ENCODE measurements at regions not wholly inside any gene's neighbourhood (a gene's known extent, or its start where the extent isn't known, plus 50 kb on each side); places are given as distances from the start of the nearest gene placed in this dataset.

DNA sequence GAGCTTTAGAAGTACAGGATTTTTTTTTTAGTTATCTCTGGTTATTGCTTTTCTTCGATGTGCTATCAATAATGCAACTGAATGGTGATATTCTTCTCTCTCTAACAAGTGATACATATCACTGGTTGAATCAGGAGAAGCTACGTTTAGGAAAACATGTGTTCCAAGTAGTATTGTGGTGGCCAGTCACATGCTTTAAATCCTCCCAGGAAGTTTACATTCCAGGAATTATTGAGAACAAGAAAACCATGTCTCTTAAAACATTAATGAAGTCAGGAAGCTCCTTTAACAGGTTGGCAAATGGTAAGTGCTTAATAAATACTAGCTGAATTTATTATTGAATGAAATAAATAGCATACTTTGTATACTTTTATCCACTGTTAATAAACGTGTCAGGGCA, 371.1 kb downstream of the BCKDHB start:
- intact Hi-C loops (cut with DNase I; ENCODE audit: low total_unique reads), result no loop called here
- Histone ChIP-seq H3K27ac (no peak overlapping the region), H3K4me1 (no peaks in the 10 kb centered on the region), H3K36me3 (no peaks in the 10 kb centered on the region), H3K27me3 (no peaks in the 10 kb centered on the region), H3K4me3 (no peak overlapping the region), H3K9me3 (no peaks in the 10 kb centered on the region)
- TF ChIP-seq CTCF (IDR thresholded peaks at IDR 0.05) (no peak), POLR2AphosphoS5 (IDR thresholded peaks at IDR 0.05) (no peak), POLR2A (IDR thresholded peaks at IDR 0.05) (no peak)
- no peak for DNase-seq (ENCODE audit: low spot score in 2 of 2)

DNA sequence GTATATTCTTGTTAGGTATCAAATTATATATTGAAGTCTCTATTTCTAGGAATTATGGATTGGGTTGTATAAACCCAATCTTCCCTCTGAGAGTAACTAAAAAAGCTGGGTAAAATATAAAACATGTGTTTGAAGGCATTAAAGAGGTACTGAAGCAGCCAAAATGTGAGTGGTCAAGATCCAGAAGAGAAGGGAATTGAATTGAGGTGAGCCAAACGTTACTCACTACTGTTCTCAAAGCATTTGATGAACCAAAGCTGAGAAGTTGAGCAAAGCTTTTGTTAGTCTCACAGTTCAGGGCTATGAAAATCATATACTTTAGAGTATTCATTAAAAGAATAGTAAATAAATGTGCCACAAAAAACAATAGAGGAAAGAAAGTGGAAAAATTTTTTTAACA, 365.8 kb downstream of the BCKDHB start:
- intact Hi-C loops (cut with DNase I; ENCODE audit: low total_unique reads), result no loop called here
- Histone ChIP-seq H3K4me1 (no peaks in the 10 kb centered on the region), H3K4me3 (no peak overlapping the region), H3K36me3 (no peaks in the 10 kb centered on the region), H3K27ac (no peak overlapping the region), H3K9me3 (no peaks in the 10 kb centered on the region), H3K27me3 (no peaks in the 10 kb centered on the region)
- no peak for DNase-seq (ENCODE audit: low spot score in 2 of 2)
- no peak for TF ChIP-seq POLR2A (IDR thresholded peaks at IDR 0.05)
- TF ChIP-seq POLR2AphosphoS5 (IDR thresholded peaks at IDR 0.05), result no peak
- no peak for TF ChIP-seq CTCF (IDR thresholded peaks at IDR 0.05)

GRCh38 chr6:80469977-80470376, 363.5 kb downstream of the BCKDHB start:
- intact Hi-C loops (cut with DNase I; ENCODE audit: low total_unique reads), result no loop called here
- TF ChIP-seq POLR2AphosphoS5 (IDR thresholded peaks at IDR 0.05) (no peak), POLR2A (IDR thresholded peaks at IDR 0.05) (no peak), CTCF (IDR thresholded peaks at IDR 0.05) (no peak)
- H3K27ac ChIP-seq, result no peak overlapping the region
- H3K4me1 ChIP-seq, result no peaks in the 10 kb centered on the region
- no peaks in the 10 kb centered on the region for H3K27me3 ChIP-seq
- no peaks in the 10 kb centered on the region for H3K36me3 ChIP-seq
- DNase-seq (ENCODE audit: low spot score in 2 of 2), result no peak
- no peak overlapping the region for H3K4me3 ChIP-seq
- H3K9me3 ChIP-seq, result no peaks in the 10 kb centered on the region

- Histone ChIP-seq H3K27me3 (no peaks in the 10 kb centered on the region), H3K36me3 (no peaks in the 10 kb centered on the region), H3K27ac (no peak overlapping the region), H3K4me1 (no peaks in the 10 kb centered on the region), H3K9me3 (no peaks in the 10 kb centered on the region), H3K4me3 (no peak overlapping the region)
- intact Hi-C loops (cut with DNase I; ENCODE audit: low total_unique reads), result no loop called here
- DNase-seq (ENCODE audit: low spot score in 2 of 2), result no peak
- no peak for TF ChIP-seq CTCF (IDR thresholded peaks at IDR 0.05)
- no peak for TF ChIP-seq POLR2AphosphoS5 (IDR thresholded peaks at IDR 0.05)
- no peak for TF ChIP-seq POLR2A (IDR thresholded peaks at IDR 0.05)
Observed at GRCh38 chr6:80468398-80468797, 361.9 kb downstream of the BCKDHB start.

GRCh38 chr6:80467408-80467807, 360.9 kb downstream of the BCKDHB start:
- DNase-seq (ENCODE audit: low spot score in 2 of 2), result no peak

More at GRCh38 chr6:80467408-80467807, 360.9 kb downstream of the BCKDHB start:
- H3K27ac ChIP-seq, result no peak overlapping the region
- H3K4me3 ChIP-seq, result no peak overlapping the region
- no peaks in the 10 kb centered on the region for H3K27me3 ChIP-seq
- TF ChIP-seq POLR2AphosphoS5 (IDR thresholded peaks at IDR 0.05) (no peak), POLR2A (IDR thresholded peaks at IDR 0.05) (no peak), CTCF (IDR thresholded peaks at IDR 0.05) (no peak)
- intact Hi-C loops (cut with DNase I; ENCODE audit: low total_unique reads), result no loop called here
- no peaks in the 10 kb centered on the region for H3K4me1 ChIP-seq
- no peaks in the 10 kb centered on the region for H3K36me3 ChIP-seq
- no peaks in the 10 kb centered on the region for H3K9me3 ChIP-seq
